HG03571 (cell line): ENCODE measurements at regions not wholly inside any gene's neighbourhood (a gene's known extent, or its start where the extent isn't known, plus 50 kb on each side); places are given as distances from the start of the nearest gene placed in this dataset.
"Not testable (repeated sequence)": the region's sequence is repeated elsewhere in the genome, so short reads cannot be mapped to it uniquely, and the experiment has no call there.

ENCODE experiments used
- ATAC-seq: cut with Tn5 transposase; IDR thresholded peaks from one replicate; pipeline ENCODE4 v1.9.1; 2021; ENCODE audit not compliant: unreplicated experiment

DNA sequence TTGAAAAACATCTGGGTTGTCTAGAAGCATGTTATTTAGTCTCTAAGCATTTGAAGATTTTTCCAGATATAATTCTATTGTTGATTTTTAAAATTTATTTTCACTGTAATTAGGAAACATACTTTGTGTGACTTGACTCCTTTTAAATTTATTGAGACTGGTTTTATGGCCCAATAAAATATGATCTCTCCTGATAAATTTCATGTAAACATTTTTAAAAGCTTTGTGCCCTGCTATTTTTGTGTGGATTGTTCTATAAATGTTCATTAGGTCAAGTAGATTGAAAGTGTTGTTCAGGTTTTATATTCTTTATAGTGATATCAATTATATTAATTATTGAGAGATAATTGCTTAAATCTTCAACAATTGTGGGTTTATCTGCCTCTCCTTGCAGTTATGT is 105.4 kb downstream of the RFX6 start:
- ATAC-seq, result no peak

- no peak for ATAC-seq
These were observed 106.3 kb downstream of the RFX6 start for GRCh38 chr6:116983375-116983774.

DNA sequence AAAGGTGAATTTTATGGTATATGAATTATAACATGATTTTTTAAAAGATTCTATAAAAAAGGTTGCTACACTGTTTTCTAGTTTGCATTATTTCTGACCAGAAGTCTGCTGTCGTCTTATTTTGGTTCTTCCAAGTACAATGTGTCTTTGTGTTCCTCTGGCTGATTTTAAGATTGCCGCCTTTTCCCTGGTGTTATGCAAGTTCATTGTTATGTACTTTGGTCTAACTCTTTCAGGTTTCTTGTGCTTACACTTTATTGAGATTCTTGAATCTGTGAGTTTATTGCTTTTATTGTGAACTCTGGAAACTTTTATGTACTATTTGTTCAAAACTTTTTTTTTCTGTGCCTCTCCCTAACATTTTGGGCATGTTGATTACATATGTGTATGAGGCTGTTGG is 109.8 kb downstream of the RFX6 start:
- no peak for ATAC-seq

DNA sequence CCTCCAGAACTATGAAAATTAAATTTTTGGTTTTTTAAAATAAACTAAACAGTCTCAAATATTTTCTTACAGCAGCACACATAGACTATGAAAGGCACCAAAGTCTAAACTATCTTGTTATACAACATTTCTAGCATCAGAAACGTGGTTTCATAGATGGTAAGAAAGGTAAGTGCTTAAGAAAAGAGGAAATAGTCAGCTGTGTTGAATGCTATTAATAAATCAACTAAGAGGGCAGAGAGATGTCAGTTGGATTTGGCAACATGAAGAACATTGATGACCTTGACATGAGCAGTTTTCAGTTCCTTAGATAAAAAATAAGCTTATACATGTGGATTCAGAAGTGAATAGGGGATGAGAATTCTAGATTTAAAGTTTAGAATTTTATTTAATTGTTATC is 113.6 kb downstream of the RFX6 start:
- no peak for ATAC-seq

GRCh38 chr6:116992546-116992945 is 115.5 kb downstream of the RFX6 start:
- no peak for ATAC-seq

DNA sequence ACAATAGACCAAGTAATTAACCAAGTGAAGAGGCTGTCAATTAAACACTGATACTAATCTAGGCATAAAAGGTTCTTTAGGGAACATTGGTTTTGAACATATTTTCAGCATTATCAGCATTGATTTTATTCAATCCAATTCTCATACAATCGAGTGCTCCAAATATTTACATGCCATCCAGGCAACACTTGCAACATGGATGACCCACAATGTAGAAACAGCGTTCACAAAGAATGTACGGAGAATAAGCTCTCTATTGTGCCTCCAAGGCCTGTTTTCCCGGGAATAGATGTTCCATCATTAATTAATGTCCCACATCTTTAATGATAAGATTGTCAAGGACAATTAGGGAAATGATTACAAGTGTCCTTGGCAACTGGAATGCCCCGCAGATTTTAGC is 117.4 kb downstream of the RFX6 start:
- no peak for ATAC-seq

GRCh38 chr6:116996842-116997241 is 119.8 kb downstream of the RFX6 start:
- ATAC-seq, result no peak

DNA sequence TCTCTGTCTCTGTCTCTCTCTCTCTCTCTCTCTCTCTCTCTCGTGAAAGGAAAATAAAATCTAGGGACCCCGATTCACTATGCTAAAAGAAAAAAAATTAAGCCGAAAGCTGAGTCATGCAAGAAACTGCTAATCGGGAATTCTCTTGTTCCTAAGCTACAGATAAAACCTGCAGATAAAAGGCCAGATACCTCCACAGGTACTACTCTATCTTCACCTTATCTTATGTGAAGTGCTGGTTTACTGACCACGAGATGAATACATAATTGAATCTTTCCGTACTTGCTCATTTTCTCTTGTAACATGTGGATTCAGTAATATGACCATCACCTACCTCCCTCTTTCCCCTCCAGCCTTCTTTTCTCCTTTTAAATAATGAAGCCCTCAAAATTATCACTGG is 120.5 kb downstream of the RFX6 start:
- ATAC-seq, result no peak

DNA sequence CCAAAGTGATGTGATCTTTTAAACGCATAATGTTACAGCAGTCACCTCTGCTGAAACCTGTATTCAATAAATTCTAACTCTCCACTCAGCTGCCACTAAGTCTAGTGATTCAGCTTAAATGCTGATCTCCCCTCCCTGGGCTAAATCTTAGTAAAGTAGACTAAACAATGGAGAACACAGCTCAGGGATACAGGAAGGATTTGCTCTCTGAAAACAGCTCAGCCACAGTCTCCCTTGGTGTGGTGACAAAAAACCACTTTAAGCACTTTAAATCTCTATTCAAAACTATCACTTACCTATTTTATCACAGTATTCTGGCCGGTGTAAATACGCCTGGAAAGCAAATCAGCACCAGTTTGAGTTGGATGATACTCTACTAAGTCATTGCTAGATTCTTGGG is 130.6 kb downstream of the RFX6 start:
- no peak for ATAC-seq

- peak; percentile 65 for ATAC-seq
These were observed 131.6 kb downstream of the RFX6 start for GRCh38 chr6:117008618-117009017.

DNA sequence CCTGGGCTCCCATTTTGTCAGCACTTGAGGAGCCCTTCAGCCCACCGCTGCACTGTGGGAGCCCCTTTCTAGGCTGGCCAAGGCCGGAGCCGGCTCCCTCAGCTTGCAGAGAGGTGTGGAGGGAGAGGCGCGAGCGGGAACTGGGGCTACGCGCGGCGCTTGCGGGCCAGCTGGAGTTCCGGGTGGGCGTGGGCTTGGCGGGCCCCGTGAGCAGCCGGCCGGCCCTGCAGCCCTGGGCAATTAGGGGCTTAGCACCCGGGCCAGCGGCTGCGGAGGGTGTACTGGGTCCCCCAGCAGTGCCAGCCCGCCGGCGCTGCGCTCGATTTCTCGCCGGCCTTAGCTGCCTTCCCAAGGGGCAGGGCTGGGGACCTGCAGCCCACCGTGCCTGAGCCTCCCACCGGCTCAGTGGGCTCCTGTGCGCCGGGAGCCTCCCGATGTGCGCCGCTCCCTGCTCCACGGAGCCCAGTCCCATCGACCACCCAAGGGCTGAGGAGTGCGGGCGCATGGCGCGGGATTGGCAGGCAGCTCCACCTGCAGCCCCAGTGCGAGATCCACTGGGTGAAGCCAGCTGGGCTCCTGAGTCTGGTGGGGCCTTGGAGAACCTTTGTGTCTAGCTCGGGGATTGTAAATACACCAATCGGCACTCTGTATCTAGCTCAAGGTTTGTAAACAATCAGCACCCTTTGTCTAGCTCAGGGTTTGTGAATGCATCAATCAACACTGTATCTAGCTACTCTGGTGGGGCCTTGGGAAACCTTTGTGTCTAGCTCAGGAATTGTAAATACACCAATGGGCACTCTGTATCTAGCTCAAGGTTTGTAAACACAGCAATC is 137.8 kb downstream of the RFX6 start:
- ATAC-seq, result not testable (repeated sequence)

- not testable (repeated sequence) for ATAC-seq
These were observed 138.4 kb downstream of the RFX6 start for GRCh38 chr6:117015474-117015804.

GRCh38 chr6:117018771-117019170 is 141.7 kb downstream of the RFX6 start:
- ATAC-seq, result no peak

GRCh38 chr6:117022774-117023173 is 145.7 kb downstream of the RFX6 start:
- no peak for ATAC-seq

DNA sequence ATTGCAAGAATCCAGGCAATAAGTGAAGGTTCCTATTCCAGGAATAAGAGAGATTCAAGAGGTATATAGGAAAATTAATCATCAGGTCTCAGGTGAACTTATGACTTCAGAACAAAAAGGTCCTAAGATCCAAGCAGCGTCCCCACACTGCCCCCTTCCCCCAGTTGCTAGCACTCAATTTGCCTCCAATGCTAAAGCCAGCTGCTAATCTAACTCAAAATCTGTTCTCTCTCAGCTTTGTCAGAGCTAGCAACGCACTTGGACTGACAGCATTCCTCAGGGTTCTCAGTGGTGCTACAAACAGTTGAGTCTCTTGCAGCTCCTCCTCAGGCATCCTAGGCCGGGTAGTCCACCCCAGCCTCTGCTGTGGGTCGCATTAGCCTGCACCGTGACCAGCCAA is 148.3 kb downstream of the RFX6 start:
- no peak for ATAC-seq

GRCh38 chr6:117028256-117028655 is 151.2 kb downstream of the RFX6 start:
- ATAC-seq, result no peak

DNA sequence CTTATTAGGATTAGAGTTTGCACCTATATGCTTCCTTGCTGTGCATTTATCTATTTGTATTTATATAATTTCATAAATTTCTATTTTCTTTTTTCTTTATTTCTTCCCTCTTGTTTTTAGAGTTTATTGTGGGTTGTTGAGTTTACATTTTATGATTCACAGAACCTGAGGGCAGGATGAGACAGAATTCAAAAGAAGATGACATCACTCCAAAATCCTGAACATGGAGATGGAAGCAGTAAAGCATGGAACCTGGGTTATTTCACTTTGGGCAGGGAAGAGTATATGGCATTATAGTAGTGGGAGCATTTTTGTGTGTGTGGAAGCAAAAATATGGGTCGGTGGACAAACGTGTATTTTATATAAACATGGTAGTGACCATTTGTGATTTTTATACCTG is 157.5 kb downstream of the RFX6 start:
- ATAC-seq, result no peak

- ATAC-seq, result no peak
These were observed 157.9 kb downstream of the RFX6 start for GRCh38 chr6:117034971-117035370.

DNA sequence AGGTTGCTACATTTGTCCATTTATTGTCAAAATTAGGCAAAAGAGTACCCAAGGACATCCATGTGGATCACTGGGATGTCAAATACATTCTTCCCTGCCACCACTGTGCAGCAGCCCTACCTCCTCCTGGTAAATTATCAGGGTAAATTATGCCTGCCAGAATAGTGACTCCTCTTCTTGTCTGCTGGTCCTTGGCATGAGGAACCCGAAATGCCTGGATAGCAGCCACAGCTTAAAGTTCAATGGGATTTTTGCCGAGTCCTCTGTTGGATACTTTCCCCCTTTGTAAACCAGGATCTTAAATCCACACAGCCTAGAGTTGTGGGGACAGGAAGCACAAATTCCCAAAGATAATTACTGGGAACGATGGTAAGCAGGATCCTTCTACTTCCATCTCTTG is 173.3 kb downstream of the RFX6 start:
- ATAC-seq, result no peak

DNA sequence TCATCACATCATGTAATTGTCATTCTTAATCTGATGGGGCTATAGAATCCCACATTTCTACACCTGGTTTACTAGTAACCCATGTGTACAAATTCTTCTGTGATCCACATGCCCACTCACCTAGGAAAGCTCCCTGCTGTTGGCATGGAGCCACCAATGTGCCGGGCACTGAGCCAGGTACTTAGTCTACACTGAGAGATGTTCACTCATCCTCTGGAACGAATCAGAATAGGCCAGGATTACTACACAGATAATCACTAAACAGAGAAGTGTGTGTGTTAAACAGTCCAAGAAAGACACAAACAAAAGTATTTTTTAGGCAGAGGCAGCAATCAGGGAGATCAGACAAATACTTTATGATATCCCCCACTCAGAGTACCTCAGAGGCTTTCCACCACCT is 193.2 kb upstream of the VGLL2 start:
- no peak for ATAC-seq

DNA sequence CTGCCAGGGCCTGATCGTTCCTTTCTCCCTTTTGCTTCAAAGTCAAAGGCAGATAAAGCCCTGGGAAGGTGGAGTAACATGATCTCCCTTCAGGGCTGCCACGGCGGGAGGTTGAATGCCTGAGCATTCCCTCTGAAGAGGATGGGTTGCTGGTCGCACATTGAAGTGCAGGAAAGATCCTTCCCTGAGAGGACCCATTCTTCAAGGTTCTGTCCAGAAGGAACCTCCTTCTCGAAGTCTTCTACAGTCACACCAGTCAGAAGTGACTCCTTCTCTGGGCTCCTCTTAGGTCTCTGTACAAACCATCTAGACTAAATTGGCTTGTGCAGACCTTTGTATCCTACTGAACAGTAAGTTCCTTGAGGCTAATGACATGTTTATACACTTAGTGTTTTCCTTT is 192.6 kb upstream of the VGLL2 start:
- ATAC-seq, result no peak

DNA sequence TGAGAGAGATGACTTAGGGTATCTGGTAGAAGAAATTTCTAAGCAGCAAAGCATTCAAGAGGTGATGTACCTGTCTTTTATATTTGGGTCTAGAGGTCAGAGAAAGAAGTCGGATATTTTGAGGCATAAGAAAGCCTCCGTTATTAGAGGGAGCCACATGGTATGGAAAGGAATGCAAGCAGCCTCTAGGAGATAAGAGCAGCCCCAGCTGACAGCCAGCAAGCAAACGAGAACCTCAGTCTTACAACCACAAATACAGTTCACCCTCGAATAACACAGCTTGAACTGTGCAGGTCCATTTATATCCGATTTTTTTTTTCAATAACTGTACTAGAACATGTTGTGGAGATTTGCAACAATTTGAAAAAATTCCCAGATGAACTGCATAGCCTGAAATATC is 190.7 kb upstream of the VGLL2 start:
- ATAC-seq, result no peak

GRCh38 chr6:117075218-117075617 is 190.1 kb upstream of the VGLL2 start:
- no peak for ATAC-seq
